Glutamatergic neuron (in vitro differentiated cells): ENCODE measurements at regions not wholly inside any gene's neighbourhood (a gene's known extent, or its start where the extent isn't known, plus 50 kb on each side); places are given as distances from the start of the nearest gene placed in this dataset.

Source experiments
- DNase-seq: peaks from one replicate; pipeline ENCODE4 v3.0.0; 2022
- H3K27ac Mint-ChIP-seq: one replicate; pipeline ENCODE4 v1.8.0; 2020; ENCODE audit warnings: mild to moderate bottlenecking, mixed read lengths, inconsistent platforms; ENCODE audit not compliant: unreplicated experiment
- H3K27me3 Mint-ChIP-seq: one replicate; pipeline ENCODE4 v1.8.0; 2020; ENCODE audit warnings: mild to moderate bottlenecking, moderate library complexity, mixed read lengths, inconsistent platforms; ENCODE audit not compliant: unreplicated experiment
- H3K36me3 Mint-ChIP-seq: one replicate; pipeline ENCODE4 v1.8.0; 2020; ENCODE audit warnings: mild to moderate bottlenecking, mixed read lengths, inconsistent platforms; ENCODE audit not compliant: unreplicated experiment
- H3K4me1 Mint-ChIP-seq: one replicate; pipeline ENCODE4 v1.8.0; 2020; ENCODE audit warnings: mild to moderate bottlenecking, low read depth, mixed read lengths, inconsistent platforms; ENCODE audit not compliant: unreplicated experiment
- H3K4me3 Mint-ChIP-seq: one replicate; pipeline ENCODE4 v1.8.0; 2020; ENCODE audit warnings: mild to moderate bottlenecking, mixed read lengths, inconsistent platforms; ENCODE audit not compliant: unreplicated experiment
- H3K9me3 Mint-ChIP-seq: one replicate; pipeline ENCODE4 v1.8.0; 2020; ENCODE audit warnings: mild to moderate bottlenecking, moderate library complexity, mixed read lengths, inconsistent platforms; ENCODE audit not compliant: unreplicated experiment
- CTCF ChIP-seq: fragments of 200-600 bp; sonication (generic); IDR thresholded peaks from one replicate; pipeline ENCODE4 v1.5.0; 2021; ENCODE audit not compliant: partially characterized antibody, unreplicated experiment

GRCh38 chr4:125781651-125782050 is 466.9 kb downstream of the FAT4 start:
- peaks cover 10% of the 10 kb centered on the region for H3K9me3 Mint-ChIP-seq
- no peak overlapping the region for H3K4me3 Mint-ChIP-seq
- no peak for DNase-seq
- H3K27ac Mint-ChIP-seq: no peak overlapping the region
- H3K27me3 Mint-ChIP-seq: no peaks in the 10 kb centered on the region
- TF ChIP-seq CTCF: no peak
- H3K4me1 Mint-ChIP-seq: peaks cover 8% of the 10 kb centered on the region
- H3K36me3 Mint-ChIP-seq: peaks cover 10% of the 10 kb centered on the region

- H3K27ac Mint-ChIP-seq: no peak overlapping the region
- H3K9me3 Mint-ChIP-seq: no peaks in the 10 kb centered on the region
- TF ChIP-seq CTCF: no peak
- no peaks in the 10 kb centered on the region for H3K27me3 Mint-ChIP-seq
- no peak overlapping the region for H3K4me3 Mint-ChIP-seq
- no peak for DNase-seq
- H3K36me3 Mint-ChIP-seq: no peaks in the 10 kb centered on the region
- peaks cover 8% of the 10 kb centered on the region for H3K4me1 Mint-ChIP-seq
Measured at GRCh38 chr4:125784741-125785140, 470.0 kb downstream of the FAT4 start.

DNA sequence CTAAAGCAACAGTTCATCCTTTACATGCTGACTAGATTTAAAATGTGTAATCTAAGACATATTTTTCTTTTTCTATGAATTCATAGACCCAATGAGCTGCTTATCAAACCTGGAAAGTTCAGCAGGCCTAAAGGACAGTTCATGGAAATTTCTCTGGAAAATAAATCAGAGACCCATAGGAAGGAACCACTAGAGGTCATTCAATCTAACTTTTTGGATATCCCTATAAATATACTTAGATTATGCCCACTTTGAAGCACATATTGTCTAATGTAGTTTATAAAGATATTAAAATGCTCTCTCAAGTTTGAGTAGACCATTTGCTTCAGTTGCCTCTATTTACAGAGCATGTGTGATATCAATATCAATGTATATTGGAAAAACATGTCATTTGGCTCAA is 473.0 kb downstream of the FAT4 start:
- Mint-ChIP-seq H3K27ac (no peak overlapping the region), H3K27me3 (no peaks in the 10 kb centered on the region)

DNA sequence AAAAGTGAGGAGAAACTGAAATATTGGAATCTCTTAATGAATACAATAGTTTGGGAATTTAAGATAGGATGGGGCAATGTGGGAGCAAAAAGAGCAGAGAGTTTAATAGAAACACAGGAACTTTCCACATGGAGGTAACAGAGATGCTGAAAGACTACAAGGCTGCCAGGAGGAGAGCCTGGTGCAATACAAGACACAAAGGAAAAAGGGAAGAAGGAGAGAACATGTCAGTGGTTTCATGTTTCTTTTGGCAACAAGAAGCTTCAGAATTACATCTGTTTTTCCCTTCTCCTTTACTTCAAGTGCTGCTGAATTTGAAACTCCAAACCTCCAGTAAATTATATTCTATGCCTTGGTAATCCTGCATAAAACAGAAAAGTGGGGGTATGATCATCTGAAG is 474.3 kb downstream of the FAT4 start:
- Mint-ChIP-seq H3K27ac (no peak overlapping the region), H3K4me1 (peaks cover 7% of the 10 kb centered on the region), H3K36me3 (no peaks in the 10 kb centered on the region), H3K9me3 (no peaks in the 10 kb centered on the region), H3K4me3 (no peak overlapping the region), H3K27me3 (no peaks in the 10 kb centered on the region)
- DNase-seq: no peak
- no peak for TF ChIP-seq CTCF

More for the DNA sequence above, 473.0 kb downstream of the FAT4 start:
- no peak overlapping the region for H3K4me3 Mint-ChIP-seq
- no peak for DNase-seq
- peaks cover 4% of the 10 kb centered on the region for H3K4me1 Mint-ChIP-seq
- no peaks in the 10 kb centered on the region for H3K36me3 Mint-ChIP-seq
- TF ChIP-seq CTCF: no peak
- H3K9me3 Mint-ChIP-seq: no peaks in the 10 kb centered on the region

GRCh38 chr4:125791896-125792295 is 477.1 kb downstream of the FAT4 start:
- peaks cover 4% of the 10 kb centered on the region for H3K9me3 Mint-ChIP-seq
- DNase-seq: no peak
- H3K36me3 Mint-ChIP-seq: no peaks in the 10 kb centered on the region
- peaks cover 15% of the 10 kb centered on the region for H3K4me1 Mint-ChIP-seq
- no peak overlapping the region for H3K4me3 Mint-ChIP-seq
- no peak for TF ChIP-seq CTCF
- H3K27ac Mint-ChIP-seq: no peak overlapping the region
- peaks cover 4% of the 10 kb centered on the region for H3K27me3 Mint-ChIP-seq
